ENCODE measurements at regions not wholly inside any gene's neighbourhood (a gene's known extent, or its start where the extent isn't known, plus 50 kb on each side); places are given as distances from the start of the nearest gene placed in this dataset.

- TF ChIP-seq EZH2phosphoT487 (IDR thresholded peaks at IDR 0.05; ENCODE audit: unreplicated experiment) = no peak
- no peak for TF ChIP-seq ZNF114 (CRISPR knock-in tag; IDR thresholded peaks at IDR 0.05)
Observed at GRCh38 chr13:62964522-62964921, 1548.9 kb upstream of the PCDH20 start (continued).

- ATAC-seq = peak; percentile 52; the same call in 2 of the 3 replicates
- peaks cover 7% of the 10 kb centered on the region; the same call in 1 of the 3 replicates for H3K36me3 Mint-ChIP-seq (ENCODE audit: low read depth)
Observed at GRCh38 chr13:62960723-62961122, 1545.1 kb upstream of the PCDH20 start.

GRCh38 chr13:62933809-62934208 is 1518.2 kb upstream of the PCDH20 start:
- peak; percentile 35; the same call in 2 of the 3 replicates for ATAC-seq
- TF ChIP-seq JUNB (IDR thresholded peaks at IDR 0.05; ENCODE audit: unreplicated experiment) (no peak), CREB1 (CRISPR knock-in tag; IDR thresholded peaks at IDR 0.05; ENCODE audit: low read depth) (no peak), REST (IDR thresholded peaks at IDR 0.05; ENCODE audit: unreplicated experiment) (no peak), NANOG (IDR thresholded peaks at IDR 0.05; ENCODE audit: borderline replicate concordance) (no peak), EZH2phosphoT487 (IDR thresholded peaks at IDR 0.05; ENCODE audit: unreplicated experiment) (no peak), STAT1 (IDR thresholded peaks at IDR 0.05; ENCODE audit: unreplicated experiment) (no peak), ZNF462 (CRISPR knock-in tag; IDR thresholded peaks at IDR 0.05) (no peak), ZNF331 (CRISPR knock-in tag; IDR thresholded peaks at IDR 0.05; ENCODE audit: low read depth) (no peak)

More at GRCh38 chr13:62960723-62961122, 1545.1 kb upstream of the PCDH20 start:
- DNase-seq (ENCODE audit: low spot score) = peak; percentile 43
- no peaks in the 10 kb centered on the region for H3K36me3 ChIP-seq (ENCODE audit: insufficient read depth)
- no peaks in the 10 kb centered on the region for H3K27me3 ChIP-seq (ENCODE audit: insufficient read depth)
- H2AFZ ChIP-seq = 0 out of 2 replicates have a peak overlapping the region, but pooled peaks have one; percentile 64
- H3K27ac ChIP-seq (ENCODE audit: low read depth) = no peak overlapping the region
- H3K4me3 ChIP-seq = no peak overlapping the region
- no peak overlapping the region for H3K4me2 ChIP-seq
- Mint-ChIP-seq H3K27me3 (ENCODE audit: insufficient read depth, low read depth, poor library complexity) (no peaks in the 10 kb centered on the region), H3K4me1 (no peaks in the 10 kb centered on the region), H3K9me3 (peaks cover 9% of the 10 kb centered on the region), H3K27ac (no peak overlapping the region), H3K4me3 (no peak overlapping the region)
- no peaks in the 10 kb centered on the region for H3K9me2 ChIP-seq (ENCODE audit: insufficient read depth)
- H3F3A ChIP-seq (replicated peaks; ENCODE audit: low read depth) = no peaks in the 10 kb centered on the region
- no peak for TF ChIP-seq EZH2 (IDR thresholded peaks at IDR 0.05; ENCODE audit: low read depth, unreplicated experiment)
- no peak for TF ChIP-seq EZH2phosphoT487 (IDR thresholded peaks at IDR 0.05; ENCODE audit: unreplicated experiment)
- TF ChIP-seq POLR2AphosphoS5 (IDR thresholded peaks at IDR 0.05; ENCODE audit: low read depth) = no peak
- no peak for TF ChIP-seq STAT1 (IDR thresholded peaks at IDR 0.05; ENCODE audit: unreplicated experiment)
- no peak for TF ChIP-seq JUNB (IDR thresholded peaks at IDR 0.05; ENCODE audit: unreplicated experiment)
- no peak for TF ChIP-seq CREB1 (CRISPR knock-in tag; IDR thresholded peaks at IDR 0.05; ENCODE audit: low read depth)
- TF ChIP-seq NANOG (IDR thresholded peaks at IDR 0.05; ENCODE audit: borderline replicate concordance) = no peak
- TF ChIP-seq ZNF331 (CRISPR knock-in tag; IDR thresholded peaks at IDR 0.05; ENCODE audit: low read depth) = no peak
- no peak for TF ChIP-seq ZNF114 (CRISPR knock-in tag; IDR thresholded peaks at IDR 0.05)
- no peaks in the 10 kb centered on the region for H3K4me1 ChIP-seq (ENCODE audit: insufficient read depth)
- no peaks in the 10 kb centered on the region for H4K20me1 ChIP-seq (replicated peaks; ENCODE audit: insufficient read depth)
- no peaks in the 10 kb centered on the region for H3K79me2 ChIP-seq (replicated peaks; ENCODE audit: insufficient read depth)

More at GRCh38 chr13:62933809-62934208, 1518.2 kb upstream of the PCDH20 start:
- DNase-seq (ENCODE audit: low spot score) = peak; percentile 7
- H3K4me2 ChIP-seq = no peak overlapping the region
- H3K79me2 ChIP-seq (replicated peaks; ENCODE audit: insufficient read depth) = no peaks in the 10 kb centered on the region
- Mint-ChIP-seq H3K27me3 (ENCODE audit: insufficient read depth, low read depth, poor library complexity) (peaks cover 1% of the 10 kb centered on the region), H3K9me3 (no peaks in the 10 kb centered on the region), H3K36me3 (ENCODE audit: low read depth) (no peaks in the 10 kb centered on the region), H3K4me3 (no peak overlapping the region), H3K27ac (no peak overlapping the region; the same call in 1 of the 2 replicates), H3K4me1 (no peaks in the 10 kb centered on the region; the same call in 1 of the 3 replicates)
- no peak overlapping the region for H3K27ac ChIP-seq (ENCODE audit: low read depth)
- no peak overlapping the region for H3K4me3 ChIP-seq
- H3K4me1 ChIP-seq (ENCODE audit: insufficient read depth) = no peaks in the 10 kb centered on the region
- no peaks in the 10 kb centered on the region for H3K36me3 ChIP-seq (ENCODE audit: insufficient read depth)
- H3F3A ChIP-seq (replicated peaks; ENCODE audit: low read depth) = no peaks in the 10 kb centered on the region
- H3K9me2 ChIP-seq (ENCODE audit: insufficient read depth) = no peaks in the 10 kb centered on the region
- no peak overlapping the region for H2AFZ ChIP-seq
- no peaks in the 10 kb centered on the region for H4K20me1 ChIP-seq (replicated peaks; ENCODE audit: insufficient read depth)
- H3K27me3 ChIP-seq (ENCODE audit: insufficient read depth) = no peaks in the 10 kb centered on the region

Data from GM23338 (cell line).